WTC11 (cell line): ENCODE measurements at regions not wholly inside any gene's neighbourhood (a gene's known extent, or its start where the extent isn't known, plus 50 kb on each side); places are given as distances from the start of the nearest gene placed in this dataset.

Experiments
- ATAC-seq: fragments of 200-7000 bp; cut with Tn5 transposase; 2 replicates; pipeline ENCODE4 v1.10.0; 2021; ENCODE audit warnings: mild to moderate bottlenecking, moderate library complexity
- CTCF ChIA-PET: fragments of 300-600 bp; sonication (Branson Sonifier 250); formaldehyde crosslinking; loops from one replicate; lab custom pipeline; 2021; ENCODE audit warnings: antibody characterized with exemption; lab: Charles Lee
- POLR2A ChIA-PET: fragments of 350-600 bp; sonication (Branson Sonifier 250); formaldehyde crosslinking; loops from one replicate; lab custom pipeline; 2021; ENCODE audit warnings: antibody characterized with exemption; lab: Charles Lee
- DNase-seq: peaks from one replicate; pipeline ENCODE4 v3.0.0; 2021; ENCODE audit warnings: low spot score
- H3K27ac Mint-ChIP-seq: 2 replicates; pipeline ENCODE4 v1.8.0; 2021; ENCODE audit warnings: mixed read lengths
- H3K27me3 Mint-ChIP-seq: 2 replicates; pipeline ENCODE4 v1.8.0; 2021; ENCODE audit warnings: low read depth, mild to moderate bottlenecking, moderate library complexity, mixed read lengths
- H3K36me3 Mint-ChIP-seq: 2 replicates; pipeline ENCODE4 v1.8.0; 2021; ENCODE audit warnings: mixed read lengths
- H3K4me1 Mint-ChIP-seq: 2 replicates; pipeline ENCODE4 v1.8.0; 2022; ENCODE audit warnings: mixed read lengths
- H3K4me3 Mint-ChIP-seq: 2 replicates; pipeline ENCODE4 v1.8.0; 2021; ENCODE audit warnings: mild to moderate bottlenecking, moderate library complexity, mixed read lengths
- H3K9me3 Mint-ChIP-seq: 2 replicates; pipeline ENCODE4 v1.8.0; 2021; ENCODE audit warnings: mixed read lengths
- CREB1 ChIP-seq: sonication (generic); formaldehyde crosslinking; IDR thresholded peaks from 2 replicates; pipeline ENCODE4 v1.8.0; 2023; ENCODE audit warnings: mild to moderate bottlenecking, missing genetic modification reagents
- ELF4 ChIP-seq: sonication (generic); formaldehyde crosslinking; IDR thresholded peaks from 2 replicates; pipeline ENCODE4 v1.8.1; 2022; ENCODE audit warnings: low read depth, mild to moderate bottlenecking, moderate library complexity, missing genetic modification reagents
- EMX1 ChIP-seq: fragments of 250-450 bp; sonication (Bioruptor Pico); IDR thresholded peaks from 2 replicates; pipeline ENCODE4 v1.8.0; 2021; ENCODE audit warnings: mild to moderate bottlenecking
- ETV6 ChIP-seq: sonication (generic); formaldehyde crosslinking; IDR thresholded peaks from 2 replicates; pipeline ENCODE4 v1.8.1; 2022; ENCODE audit warnings: mild to moderate bottlenecking, missing genetic modification reagents
- FOXK1 ChIP-seq: sonication (generic); formaldehyde crosslinking; IDR thresholded peaks from 2 replicates; pipeline ENCODE4 v1.8.0; 2022; ENCODE audit warnings: mild to moderate bottlenecking, moderate library complexity, missing genetic modification reagents
- GABPB1 ChIP-seq: sonication (generic); formaldehyde crosslinking; IDR thresholded peaks from 2 replicates; pipeline ENCODE4 v1.8.1; 2023; ENCODE audit warnings: mild to moderate bottlenecking, missing genetic modification reagents
- GRHL2 ChIP-seq: fragments of 250-450 bp; sonication (Bioruptor Pico); IDR thresholded peaks from 2 replicates; pipeline ENCODE4 v1.8.0; 2022; ENCODE audit warnings: mild to moderate bottlenecking, moderate library complexity; ENCODE audit not compliant: insufficient replicate concordance, severe bottlenecking
- HMGXB4 ChIP-seq: sonication (generic); formaldehyde crosslinking; IDR thresholded peaks from 2 replicates; pipeline ENCODE4 v1.8.1; 2023; ENCODE audit warnings: mild to moderate bottlenecking, moderate library complexity, missing genetic modification reagents
- IRF1 ChIP-seq: sonication (generic); formaldehyde crosslinking; IDR thresholded peaks from 2 replicates; pipeline ENCODE4 v1.8.0; 2023; ENCODE audit warnings: missing genetic modification reagents
- MXD4 ChIP-seq: fragments of 250-450 bp; sonication (Bioruptor Pico); IDR thresholded peaks from 2 replicates; pipeline ENCODE4 v1.8.0; 2021; ENCODE audit warnings: mild to moderate bottlenecking, moderate library complexity, borderline replicate concordance
- NFATC4 ChIP-seq: fragments of 250-450 bp; sonication (Bioruptor Pico); IDR thresholded peaks from 2 replicates; pipeline ENCODE4 v1.9.0; 2021; ENCODE audit warnings: mild to moderate bottlenecking
- OVOL2 ChIP-seq: fragments of 250-450 bp; sonication (Bioruptor Pico); IDR thresholded peaks from 2 replicates; pipeline ENCODE4 v1.9.0; 2021; ENCODE audit warnings: mild to moderate bottlenecking, borderline replicate concordance
- RORB ChIP-seq: fragments of 250-450 bp; sonication (Bioruptor Pico); IDR thresholded peaks from 2 replicates; pipeline ENCODE4 v1.9.0; 2021; ENCODE audit warnings: mild to moderate bottlenecking
- SMAD3 ChIP-seq: sonication (generic); formaldehyde crosslinking; IDR thresholded peaks from 2 replicates; pipeline ENCODE4 v1.8.0; 2022; ENCODE audit warnings: missing genetic modification reagents, mild to moderate bottlenecking, borderline replicate concordance
- SOX15 ChIP-seq: fragments of 250-450 bp; sonication (Bioruptor Pico); IDR thresholded peaks from 2 replicates; pipeline ENCODE4 v1.9.0; 2021; ENCODE audit warnings: mild to moderate bottlenecking
- ZNF317 ChIP-seq: sonication (generic); formaldehyde crosslinking; IDR thresholded peaks from 2 replicates; pipeline ENCODE4 v1.8.1; 2023; ENCODE audit warnings: low read depth, mild to moderate bottlenecking, moderate library complexity, missing genetic modification reagents, borderline replicate concordance
- ZNF425 ChIP-seq: fragments of 250-450 bp; sonication (Bioruptor Pico); conservative IDR thresholded peaks from 2 replicates; pipeline ENCODE4 v1.9.0; 2021; ENCODE audit warnings: mild to moderate bottlenecking
- ZNF532 ChIP-seq: fragments of 250-450 bp; sonication (Bioruptor Pico); IDR thresholded peaks from 2 replicates; pipeline ENCODE4 v1.9.0; 2021; ENCODE audit warnings: mild to moderate bottlenecking, borderline replicate concordance

- H3K27ac Mint-ChIP-seq: 0 out of 2 replicates have a peak overlapping the region, but pooled peaks have one; percentile 18
Measured at GRCh38 chr5:119789406-119790117, 160.2 kb downstream of the FAM170A start.

More at GRCh38 chr5:119789406-119790117, 160.2 kb downstream of the FAM170A start:
- TF ChIP-seq EMX1 (CRISPR knock-in tag) (no peak), ETV6 (no peak), RORB (CRISPR knock-in tag) (no peak), IRF1 (CRISPR knock-in tag) (no peak), ZNF425 (CRISPR knock-in tag) (no peak), NFATC4 (CRISPR knock-in tag) (no peak), ZNF317 (CRISPR knock-in tag) (no peak), OVOL2 (CRISPR knock-in tag) (no peak), CREB1 (CRISPR knock-in tag) (no peak), SMAD3 (CRISPR knock-in tag) (no peak), ELF4 (CRISPR knock-in tag) (no peak), HMGXB4 (CRISPR knock-in tag) (no peak), ZNF532 (CRISPR knock-in tag) (no peak), GRHL2 (CRISPR knock-in tag) (no peak), FOXK1 (CRISPR knock-in tag) (no peak), MXD4 (CRISPR knock-in tag) (no peak), SOX15 (CRISPR knock-in tag) (no peak), GABPB1 (no peak)
- Mint-ChIP-seq H3K9me3 (no peaks in the 10 kb centered on the region), H3K4me3 (no peak overlapping the region), H3K4me1 (peaks cover 12% of the 10 kb centered on the region), H3K36me3 (no peaks in the 10 kb centered on the region), H3K27me3 (no peaks in the 10 kb centered on the region; the same call in 1 of the 2 replicates)
- ChIA-PET POLR2A (no interaction called here), CTCF (no interaction called here)
- no peak for DNase-seq
- no peak; the same call in 1 of the 2 replicates for ATAC-seq
